Fibroblast of peridontal ligament (primary cell): ENCODE measurements at regions not wholly inside any gene's neighbourhood (a gene's known extent, or its start where the extent isn't known, plus 50 kb on each side); places are given as distances from the start of the nearest gene placed in this dataset.
"Not testable (repeated sequence)": the region's sequence is repeated elsewhere in the genome, so short reads cannot be mapped to it uniquely, and the experiment has no call there.

Source experiments
- DNase-seq: peaks from one replicate; pipeline ENCODE4 v3.0.0-alpha.2; 2010; ENCODE audit errors: extremely low read depth

DNA sequence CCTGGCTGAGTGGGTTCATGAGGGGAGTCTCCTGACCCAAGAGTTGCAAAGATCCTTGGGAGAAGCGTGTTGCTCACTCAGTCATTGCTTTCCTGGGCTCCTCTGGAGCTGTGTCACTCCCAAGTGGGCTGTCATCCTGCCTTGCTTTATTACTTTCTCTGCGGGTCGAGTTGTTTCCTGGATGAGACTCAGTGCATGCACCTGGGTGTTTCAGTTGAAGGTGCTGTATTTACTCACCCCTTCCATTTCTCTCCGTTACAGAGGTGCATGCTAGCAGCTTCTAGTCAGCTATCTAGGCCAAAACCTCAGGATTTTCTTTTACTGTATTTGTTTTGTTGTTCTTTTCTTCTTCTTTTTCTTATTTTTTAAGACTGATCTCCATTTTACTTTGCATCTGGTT, 785.5 kb upstream of the EDIL3 start:
- no peak for DNase-seq

DNA sequence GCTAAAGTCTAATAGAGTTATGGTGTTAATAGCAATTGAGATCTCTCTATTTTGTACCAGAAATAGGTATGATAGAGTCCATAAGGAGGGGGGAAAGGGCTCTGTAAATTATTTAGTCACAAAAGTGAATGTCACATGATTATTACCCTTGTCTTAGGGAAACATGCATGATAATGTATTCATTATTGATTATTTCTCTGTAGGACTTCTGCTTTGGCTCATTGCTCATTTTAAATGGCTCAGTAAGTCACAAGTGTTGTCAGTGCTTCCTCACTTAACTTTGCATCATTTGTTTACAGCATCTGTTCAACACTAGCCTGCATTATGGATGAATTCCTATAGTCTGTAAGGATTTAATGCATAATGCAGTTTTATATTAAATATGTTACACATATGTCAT, 788.8 kb upstream of the EDIL3 start:
- DNase-seq = no peak

DNA sequence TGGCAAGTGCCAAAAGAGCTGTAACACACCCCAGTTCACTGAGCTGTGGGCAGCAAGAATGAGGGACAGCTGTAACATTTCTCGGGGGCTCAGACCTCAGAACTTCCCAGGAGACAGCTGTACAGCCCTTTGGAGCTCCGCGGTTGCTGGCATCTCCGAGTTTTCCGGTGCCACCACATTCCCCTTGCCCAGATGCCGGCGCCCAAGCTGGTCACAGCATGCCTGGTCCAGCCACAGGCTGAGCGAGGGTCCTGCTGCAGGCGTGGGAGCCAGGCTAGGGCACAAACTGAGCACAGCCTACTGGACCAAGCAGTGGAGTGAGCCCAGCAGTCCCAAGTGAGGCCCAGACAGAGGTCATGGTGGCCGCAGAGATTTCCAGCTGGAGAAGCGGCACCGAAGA, 797.7 kb upstream of the EDIL3 start:
- no peak for DNase-seq

DNA sequence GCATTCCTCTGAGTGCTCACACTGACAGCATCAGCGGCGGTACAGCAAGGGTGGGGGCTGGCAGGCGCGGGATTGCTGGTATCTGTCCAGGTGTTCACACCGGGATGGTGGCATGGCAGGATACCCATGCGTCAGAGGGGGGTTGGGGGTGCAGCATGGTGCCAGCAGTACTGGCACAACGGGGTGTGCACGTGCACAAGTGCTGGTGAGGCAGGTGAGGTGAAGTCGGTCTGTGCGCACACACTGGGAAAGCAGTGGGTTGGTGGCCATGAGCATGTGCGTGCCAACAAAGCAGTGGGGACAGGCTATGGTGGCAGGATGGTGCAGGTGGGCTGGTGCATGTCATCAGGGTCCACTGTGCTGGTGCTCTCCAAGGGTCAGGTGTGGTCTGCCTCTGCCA, 819.6 kb upstream of the EDIL3 start:
- no peak for DNase-seq

DNA sequence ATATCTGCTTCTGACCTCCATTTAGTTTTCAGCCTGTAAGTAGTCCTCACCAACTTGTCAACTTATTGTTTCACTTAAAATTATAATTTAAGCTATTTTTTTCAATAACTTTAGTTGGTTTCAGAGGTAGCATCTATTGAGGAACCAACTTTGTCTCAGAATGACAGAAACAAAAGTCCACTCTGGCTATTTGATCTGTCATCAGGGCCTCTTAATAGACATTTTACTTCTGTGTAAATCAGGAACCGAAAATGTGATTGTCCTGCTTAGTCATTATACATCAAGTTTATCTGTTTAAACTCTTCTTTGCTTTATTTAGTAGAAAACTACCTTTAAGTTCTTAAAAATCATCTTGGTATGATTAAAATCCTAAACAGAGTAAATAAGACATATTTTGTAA, 820.8 kb upstream of the EDIL3 start:
- DNase-seq = no peak

DNA sequence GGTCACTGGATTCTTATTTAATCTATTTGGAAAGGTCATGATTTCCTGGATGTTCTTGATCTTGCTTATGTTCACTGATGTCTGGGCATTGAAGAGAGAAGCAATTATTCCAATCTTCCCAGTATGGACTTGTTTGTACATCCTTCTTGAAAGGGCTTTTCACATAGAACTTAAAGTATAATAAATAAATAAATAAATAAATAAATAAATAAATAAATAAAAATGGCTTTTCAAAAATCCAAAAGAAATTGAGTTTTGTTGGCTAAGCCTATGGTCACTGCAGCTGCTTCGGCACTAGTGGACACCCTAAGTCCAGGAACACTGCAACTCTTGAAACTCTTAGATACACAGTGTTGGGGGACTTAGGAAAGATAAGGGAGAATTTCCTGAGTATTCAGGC, 840.7 kb upstream of the EDIL3 start:
- no peak for DNase-seq

DNA sequence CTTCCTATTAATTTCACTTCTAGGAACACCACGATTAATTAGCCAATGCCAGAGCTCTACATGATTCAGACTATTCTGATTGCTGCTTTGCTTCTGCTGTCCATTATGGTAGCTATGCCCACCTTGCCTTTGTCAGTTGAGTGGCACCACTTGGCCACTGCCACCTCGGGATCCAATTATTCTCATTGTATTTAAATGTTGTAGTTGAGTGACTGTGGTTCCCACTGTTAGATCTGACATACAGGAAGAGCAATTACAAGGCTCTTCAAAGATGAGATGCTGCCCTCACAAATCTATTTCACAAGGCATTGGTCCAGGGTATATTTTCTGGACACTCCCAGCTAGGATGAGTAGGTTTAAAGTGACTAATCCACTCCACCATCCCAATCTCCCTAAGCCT, 864.5 kb upstream of the EDIL3 start:
- DNase-seq = no peak

DNA sequence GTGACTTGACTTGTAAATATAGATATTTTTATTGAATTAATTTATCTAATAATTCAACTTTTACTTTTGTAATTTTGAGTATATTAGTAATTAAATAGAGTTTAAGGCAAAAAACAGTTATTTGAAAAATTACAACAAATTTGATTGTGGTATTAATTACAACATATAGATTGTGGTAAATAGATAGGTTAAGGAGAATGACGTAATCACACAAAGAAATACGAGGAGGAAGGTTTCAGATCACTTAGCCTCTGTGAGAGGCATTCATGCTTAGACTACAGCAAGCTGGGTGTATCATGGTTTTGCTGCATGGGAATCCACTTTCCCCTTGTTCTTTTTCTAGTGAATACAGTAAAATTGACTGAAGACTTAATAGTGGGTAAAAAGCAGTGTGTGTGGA, 878.4 kb upstream of the EDIL3 start:
- no peak for DNase-seq

DNA sequence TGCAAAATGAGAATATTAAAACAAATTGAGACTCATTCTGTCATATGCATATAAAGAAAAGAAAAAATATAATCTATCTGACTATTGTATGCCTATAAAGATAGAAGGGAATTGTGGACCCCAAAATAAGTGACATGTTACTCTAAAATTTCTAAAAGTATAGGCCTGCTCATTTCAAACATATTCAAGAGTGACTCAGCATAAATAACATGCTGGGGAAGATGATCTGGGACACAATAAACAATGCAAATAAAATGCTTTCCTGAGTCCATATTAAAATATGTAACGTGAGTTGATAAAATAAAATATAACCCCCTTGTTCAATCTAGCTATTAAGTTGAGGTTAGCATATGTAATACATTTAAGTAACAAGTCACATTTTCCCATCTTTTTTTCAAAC, 882.0 kb upstream of the EDIL3 start:
- no peak for DNase-seq

DNA sequence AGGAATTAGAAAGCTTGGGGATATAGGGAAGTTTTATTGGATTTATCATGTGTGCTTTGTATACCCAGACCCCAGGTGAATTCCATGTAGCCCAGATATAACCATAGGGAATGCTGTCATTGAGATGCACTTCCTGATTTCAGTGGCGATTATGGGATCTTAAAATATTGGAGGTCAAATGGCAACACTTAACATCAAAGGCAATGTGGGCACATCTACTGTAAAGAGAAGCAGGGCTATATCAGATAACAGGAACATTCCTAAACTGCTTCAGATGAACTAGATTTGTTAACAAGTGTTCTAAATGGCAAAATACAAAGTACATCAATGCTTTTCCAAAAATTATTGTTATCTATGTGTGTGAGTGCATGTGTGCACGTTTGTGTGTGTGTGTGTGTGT, 883.5 kb upstream of the EDIL3 start:
- DNase-seq = no peak

DNA sequence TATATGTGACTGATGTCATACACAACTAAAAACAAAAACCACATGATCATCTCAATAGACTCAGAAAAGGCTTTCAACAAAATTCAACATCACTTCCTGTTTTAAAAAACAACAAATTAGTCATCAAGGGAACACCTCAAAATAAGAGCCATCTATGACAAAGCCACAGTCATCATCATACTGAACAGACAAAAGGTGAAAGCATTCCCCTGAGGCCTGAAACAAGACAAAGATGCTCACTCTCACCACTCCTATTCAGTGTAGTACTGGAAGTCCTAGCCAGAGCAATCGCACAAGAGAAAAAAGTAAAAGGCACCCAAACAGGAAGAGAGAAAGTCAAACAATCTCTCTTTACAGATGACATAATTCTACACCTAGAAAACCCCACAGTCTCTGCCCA, 893.5 kb upstream of the EDIL3 start:
- no peak for DNase-seq

DNA sequence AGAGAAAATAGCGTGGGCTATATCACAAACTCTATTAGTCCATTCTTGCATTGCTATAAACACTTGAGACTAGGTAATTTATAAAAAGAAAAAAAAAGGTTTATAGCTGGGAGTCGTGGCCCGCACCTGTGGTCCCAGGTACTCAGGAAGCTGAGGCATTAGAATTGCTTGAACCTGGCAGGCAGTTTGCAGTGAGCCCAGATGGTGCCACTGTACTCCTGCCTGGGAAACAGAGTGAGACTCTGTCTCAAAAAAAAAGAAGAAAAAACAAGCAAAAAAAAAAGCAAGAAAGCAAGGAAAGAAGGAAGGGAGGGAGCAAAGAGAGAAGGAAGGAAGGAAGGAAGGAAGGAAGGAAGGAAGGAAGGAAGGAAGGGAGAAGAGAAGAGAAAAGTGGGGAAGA, 904.2 kb upstream of the EDIL3 start:
- DNase-seq = no peak

DNA sequence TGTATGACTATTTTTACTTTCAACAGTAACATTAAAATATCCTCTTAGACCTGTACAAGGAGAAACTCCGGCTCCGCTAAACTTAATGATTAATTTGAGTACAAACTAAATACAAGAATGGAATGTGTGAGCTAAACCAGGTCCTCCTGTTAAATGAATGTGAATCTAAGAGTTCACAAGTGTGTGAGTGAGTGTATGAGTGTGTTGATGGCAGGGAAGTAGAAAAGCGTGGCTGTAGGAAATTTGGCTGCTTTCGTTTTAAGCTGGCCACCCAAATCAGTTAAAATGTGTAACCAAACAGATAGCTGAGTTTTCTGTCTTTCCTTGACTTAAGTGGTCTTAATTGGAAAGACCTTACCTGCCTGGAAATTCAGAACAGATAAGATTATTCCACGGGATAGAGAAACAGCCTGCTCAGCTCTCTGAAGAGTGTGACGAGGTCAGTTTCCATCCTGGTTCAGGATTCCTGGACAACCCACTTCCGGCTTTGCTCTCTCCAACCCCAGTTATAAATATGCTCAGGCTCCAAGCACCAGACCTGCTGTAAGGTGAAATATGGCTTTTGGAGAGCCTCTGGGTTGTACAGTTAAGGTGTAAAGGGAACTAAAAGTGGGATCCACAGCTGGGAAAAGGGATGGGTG, 908.6 kb upstream of the EDIL3 start:
- peak; percentile 2 for DNase-seq

DNA sequence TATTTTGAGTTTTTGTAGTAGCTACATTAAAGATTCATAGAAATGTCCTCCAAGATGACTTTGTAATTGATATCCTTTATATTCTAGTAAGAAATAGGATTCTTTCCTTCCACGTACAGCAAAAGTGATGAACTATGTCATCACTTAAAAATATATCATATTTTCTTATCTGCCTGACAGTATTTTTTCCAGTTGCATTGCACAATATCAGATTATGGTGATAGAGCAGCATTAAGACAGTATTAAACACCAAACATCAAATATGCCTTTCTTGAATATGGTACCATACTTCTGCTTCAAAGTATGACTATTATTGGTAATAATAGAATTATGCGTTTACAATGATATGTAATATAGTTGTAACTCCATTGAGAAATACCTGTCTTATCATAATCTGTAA, 919.8 kb upstream of the EDIL3 start:
- no peak for DNase-seq

DNA sequence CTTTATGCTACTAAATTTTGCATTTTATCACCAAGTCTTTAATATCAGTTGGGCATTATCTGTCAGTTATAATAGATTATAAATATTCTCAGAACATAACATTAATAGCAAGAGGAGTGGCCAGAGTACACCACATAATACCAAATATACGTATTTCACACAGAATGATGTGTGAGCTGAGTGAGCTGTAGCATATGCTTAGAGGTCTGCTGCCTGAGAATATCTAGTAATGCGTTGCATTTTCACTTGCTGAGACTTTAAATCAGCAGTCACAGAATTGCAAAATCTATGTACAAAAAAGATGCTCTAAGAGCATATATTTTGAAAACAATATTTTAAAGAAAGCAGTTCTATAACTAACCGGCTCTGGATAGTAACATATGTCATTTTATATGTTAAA, 921.1 kb upstream of the EDIL3 start:
- no peak for DNase-seq

DNA sequence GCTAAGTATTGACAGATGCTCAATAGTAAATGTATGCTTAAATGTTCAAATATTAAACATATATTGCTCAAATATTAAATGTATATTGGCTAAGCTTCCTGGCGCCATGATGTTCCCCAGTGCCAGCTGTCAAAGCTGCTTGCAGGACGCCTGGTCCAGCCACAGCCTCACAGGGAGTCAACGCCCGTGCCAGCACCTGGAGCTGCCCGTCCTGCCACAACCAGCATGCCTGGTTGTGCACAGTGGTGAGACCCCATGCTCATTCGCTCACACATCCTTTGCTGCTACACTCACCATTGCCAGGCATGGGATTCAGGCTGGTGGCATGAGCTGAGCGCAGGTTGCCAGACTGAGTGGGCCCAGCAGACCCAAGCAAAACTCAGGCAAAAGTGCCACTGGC, 926.9 kb upstream of the EDIL3 start:
- no peak for DNase-seq

DNA sequence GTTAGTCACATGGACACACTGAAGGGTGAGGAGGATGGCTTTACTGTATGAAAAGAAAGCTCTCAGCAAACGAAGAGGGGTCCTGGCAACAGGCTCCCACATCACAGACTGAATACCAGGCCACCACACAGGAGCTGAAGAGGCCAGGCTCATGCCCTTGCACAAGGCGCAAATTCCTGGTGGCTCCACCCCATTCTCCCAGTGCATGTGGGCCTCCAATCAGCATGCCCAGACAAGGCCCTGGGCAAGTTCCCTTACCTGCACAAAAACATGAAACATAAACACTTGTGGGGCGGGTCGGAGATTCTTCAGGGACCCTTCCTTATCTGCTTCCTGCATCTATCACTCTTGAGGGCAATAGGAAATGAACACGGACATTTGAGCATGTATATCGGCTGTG, 935.8 kb upstream of the EDIL3 start:
- no peak for DNase-seq

DNA sequence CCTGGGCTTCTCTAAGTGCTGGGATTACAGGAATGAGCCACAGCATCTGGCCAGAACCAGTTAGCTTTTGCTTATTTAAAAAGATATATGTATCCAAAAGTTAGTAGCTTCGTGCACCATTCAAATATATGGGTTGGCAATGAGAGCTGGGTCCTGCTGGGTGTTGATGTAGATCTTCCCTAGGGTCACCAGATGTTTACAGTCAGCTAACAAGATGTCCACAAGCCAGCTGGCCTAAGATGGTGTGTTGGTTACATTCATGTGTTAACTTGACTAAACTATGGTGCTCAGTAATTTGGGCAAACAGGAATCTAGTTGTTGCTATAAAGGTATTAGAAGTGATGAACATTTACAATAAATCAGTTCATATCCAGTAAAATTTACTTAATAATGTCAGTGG, 948.6 kb upstream of the EDIL3 start:
- DNase-seq = no peak

DNA sequence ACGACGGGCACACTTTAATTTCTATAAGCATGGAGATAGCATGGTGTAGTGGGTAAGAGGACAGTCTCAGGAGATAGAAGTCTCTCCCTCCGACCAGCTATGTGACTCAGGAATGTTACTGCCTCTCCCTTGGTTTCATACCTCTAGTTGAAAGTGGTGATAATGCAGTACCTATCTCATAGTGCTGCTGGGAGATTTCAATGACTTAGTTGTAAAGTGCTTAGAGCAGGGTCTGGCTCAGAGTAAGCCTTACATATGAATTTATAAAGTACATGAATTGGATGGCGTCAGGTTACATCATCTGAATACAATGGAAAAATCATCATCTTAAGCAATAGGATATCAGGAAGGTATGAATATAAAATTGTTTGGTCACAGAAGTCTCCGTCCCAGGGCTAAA, 952.8 kb upstream of the EDIL3 start:
- DNase-seq = no peak

DNA sequence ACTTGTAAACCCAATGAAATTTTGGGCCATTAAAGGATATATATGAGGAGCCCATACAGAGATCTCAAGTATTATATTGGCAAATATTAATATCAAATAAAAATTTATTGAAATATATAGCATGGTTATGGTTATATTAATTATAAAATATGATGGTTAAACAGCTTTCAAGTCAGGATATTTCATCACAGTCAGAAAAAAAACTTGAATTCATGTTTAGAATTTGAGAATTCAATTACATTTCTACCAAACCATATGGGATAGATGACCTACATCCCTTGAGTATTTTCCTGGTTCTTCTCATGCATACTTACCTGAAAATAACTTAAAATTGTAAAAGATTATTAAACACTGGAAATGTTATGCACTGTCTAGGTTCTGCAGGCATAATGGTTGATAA, 956.1 kb upstream of the EDIL3 start:
- DNase-seq = no peak

DNA sequence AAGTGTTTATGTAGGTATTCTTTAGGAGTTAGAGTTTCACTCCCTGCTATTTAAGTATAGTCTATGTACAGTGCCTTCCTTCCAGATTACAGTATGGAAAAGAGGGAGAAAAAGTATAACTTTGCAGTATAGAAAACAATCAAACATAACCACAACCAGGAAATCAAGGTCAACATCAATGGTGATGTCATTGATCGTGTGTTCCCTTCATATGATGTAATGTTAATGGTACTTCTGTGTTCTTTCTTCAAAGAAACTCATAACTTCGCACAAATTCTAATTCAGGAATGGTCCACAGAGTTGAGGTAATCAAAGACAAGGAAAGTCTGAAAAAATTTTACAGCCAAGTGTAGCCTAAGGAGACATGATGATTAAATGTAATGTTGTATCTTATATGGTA, 961.1 kb upstream of the EDIL3 start:
- no peak for DNase-seq

DNA sequence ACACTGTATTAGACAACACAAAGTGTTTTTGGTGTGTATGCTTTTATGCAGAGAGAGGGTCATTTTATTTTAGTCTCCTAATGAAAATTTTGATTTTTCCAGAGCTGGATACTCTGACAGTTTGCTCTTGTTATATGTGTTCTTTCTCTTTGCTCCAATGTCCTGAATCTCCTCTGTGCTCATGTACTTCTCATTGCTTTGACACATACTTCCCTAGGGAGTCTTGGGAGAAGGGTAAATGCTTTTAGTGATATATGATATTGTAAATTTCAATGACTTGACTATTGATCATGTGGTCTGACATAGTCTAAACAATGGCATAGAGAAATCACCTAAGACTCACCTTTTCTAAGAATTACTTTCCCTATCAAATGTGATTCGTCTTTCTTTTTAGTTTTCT, 972.6 kb upstream of the EDIL3 start:
- no peak for DNase-seq

DNA sequence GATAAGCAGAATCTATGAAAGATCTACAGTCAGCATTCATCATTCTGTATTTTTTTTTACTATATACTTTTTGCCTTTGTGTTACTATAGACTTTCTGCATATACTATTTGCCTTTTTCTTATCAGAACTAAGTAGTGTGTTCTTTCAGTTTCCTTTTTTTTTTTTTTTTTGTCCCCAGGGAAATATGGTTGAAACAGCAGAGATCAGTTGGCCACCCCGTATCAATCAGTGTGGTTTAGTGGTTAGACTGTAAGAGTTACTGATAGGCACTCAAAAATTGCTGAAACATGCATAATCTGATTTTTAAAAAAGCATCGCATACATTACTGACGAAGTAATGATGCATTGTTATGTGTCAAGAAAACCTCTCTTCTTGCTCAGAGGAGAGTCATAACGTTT, 990.8 kb upstream of the EDIL3 start:
- peak; percentile 8 for DNase-seq

DNA sequence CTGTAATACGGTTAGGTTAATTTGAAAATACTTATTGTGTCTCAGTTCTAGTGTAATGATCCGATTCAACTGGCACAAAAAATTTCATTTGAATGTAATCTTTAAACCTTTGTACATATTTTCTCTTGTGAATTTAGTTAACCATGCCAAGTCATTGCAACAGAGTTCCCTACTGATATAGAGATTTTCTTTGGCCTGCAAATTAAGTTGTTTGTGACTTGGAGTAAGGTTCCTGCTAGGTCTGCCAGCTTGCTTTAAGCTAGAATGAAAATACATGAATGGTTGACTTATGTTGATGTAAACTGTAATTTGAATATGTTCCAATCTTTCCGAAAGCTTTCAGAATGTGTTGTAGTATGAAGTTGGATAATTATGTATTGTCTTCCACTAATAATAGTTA, 1004.1 kb upstream of the EDIL3 start:
- peak; percentile 5 for DNase-seq

DNA sequence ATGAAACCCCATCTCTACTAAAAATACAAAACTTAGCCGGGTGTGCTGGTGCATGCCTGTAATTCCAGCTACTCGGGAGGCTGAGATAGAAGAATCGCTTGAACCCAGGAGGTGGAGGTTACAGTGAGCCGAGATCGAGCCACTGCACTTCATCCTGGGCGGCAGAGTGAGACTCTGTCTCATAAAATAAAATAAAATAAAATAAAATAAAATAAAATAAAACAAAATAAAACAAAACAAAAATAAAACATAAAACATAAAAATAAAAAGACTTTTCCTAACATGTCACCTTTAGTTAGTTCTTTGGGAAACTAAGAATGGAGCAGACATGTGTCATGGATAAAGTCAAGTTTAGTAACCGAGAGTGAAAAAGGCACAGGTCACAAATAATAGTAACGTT, 1007.6 kb upstream of the EDIL3 start:
- DNase-seq = not testable (repeated sequence)
